ENCODE measurements at regions not wholly inside any gene's neighbourhood (a gene's known extent, or its start where the extent isn't known, plus 50 kb on each side); places are given as distances from the start of the nearest gene placed in this dataset.

DNA sequence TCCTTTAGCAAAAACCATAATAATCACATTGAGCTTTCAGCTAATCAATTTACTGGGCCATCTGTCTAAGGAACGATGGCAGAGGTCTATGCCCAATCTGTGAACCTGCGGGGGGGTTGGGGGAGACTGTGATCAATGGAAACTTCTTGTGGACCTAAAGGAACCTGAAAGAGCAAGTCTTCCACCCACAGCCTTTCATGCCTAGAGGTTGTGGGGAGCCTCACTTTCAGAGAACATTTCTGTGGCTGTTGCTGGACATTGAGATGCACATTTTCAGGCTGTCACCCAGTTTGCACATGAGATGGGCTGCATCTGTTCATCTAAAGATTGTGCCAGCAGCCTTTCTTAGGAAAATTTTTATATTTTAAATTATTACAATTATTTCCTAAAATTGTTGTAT is 310.0 kb upstream of the SPTLC3 start:
- TF ChIP-seq CTCF (IDR thresholded peaks at IDR 0.05; ENCODE audit: borderline replicate concordance, extremely low read depth, low read length, poor library complexity, severe bottlenecking): no peak
- TF ChIP-seq EZH2 (IDR thresholded peaks at IDR 0.05; ENCODE audit: borderline replicate concordance, low read depth, low read length, severe bottlenecking): no peak
